CD4-positive, alpha-beta T cell (primary cell): ENCODE measurements at regions not wholly inside any gene's neighbourhood (a gene's known extent, or its start where the extent isn't known, plus 50 kb on each side); places are given as distances from the start of the nearest gene placed in this dataset.
"Not testable (repeated sequence)": the region's sequence is repeated elsewhere in the genome, so short reads cannot be mapped to it uniquely, and the experiment has no call there.

Source experiments
- ATAC-seq: fragments of 200-7000 bp; cut with Tn5 transposase; one replicate; pipeline ENCODE4 v1.10.0; 2022; ENCODE audit warnings: mild to moderate bottlenecking; ENCODE audit not compliant: poor library complexity
- CTCF ChIA-PET: fragments of 350-600 bp; sonication (Branson Sonifier 250); formaldehyde crosslinking; loops from one replicate; lab custom pipeline; 2021; ENCODE audit warnings: antibody characterized with exemption, inconsistent platforms; lab: Charles Lee
- POLR2A ChIA-PET: fragments of 350-600 bp; sonication (Branson Sonifier 250); formaldehyde crosslinking; loops from one replicate; lab custom pipeline; 2021; ENCODE audit warnings: antibody characterized with exemption, inconsistent platforms; lab: Charles Lee
- DNase-seq, 14 experiments: peaks; one replicate each; pipeline ENCODE4 v3.0.0-alpha.2; 2013 to 2020; ENCODE audit warnings: mixed read lengths in 2 of 14
- H3K27ac ChIP-seq, 2 donors: one replicate each; pipeline versions ENCODE4 v1.5.1 to v1.7.0; 2013; ENCODE audit warnings: low read length in 2 of 2, low read depth in 1 of 2, mild to moderate bottlenecking in 1 of 2
- H3K27me3 ChIP-seq, 2 experiments: 1 replicate in 1 of 2; 2 replicates in 1 of 2; pipeline versions ENCODE4 v1.6.1 to v1.7.0; 2013; ENCODE audit warnings: low read length in 2 of 2, control low read depth in 1 of 2, mild to moderate bottlenecking in 1 of 2, moderate library complexity in 1 of 2; ENCODE audit not compliant: insufficient read depth in 2 of 2, control insufficient read depth in 1 of 2
- H3K36me3 ChIP-seq: one replicate; pipeline ENCODE4 v1.6.1; 2013; ENCODE audit warnings: low read length, control low read depth; ENCODE audit not compliant: insufficient read depth
- H3K4me1 ChIP-seq: one replicate; pipeline ENCODE4 v1.6.1; 2013; ENCODE audit warnings: low read length, control low read depth; ENCODE audit not compliant: insufficient read depth
- H3K4me3 ChIP-seq: one replicate; pipeline ENCODE4 v1.5.1; 2013; ENCODE audit warnings: mild to moderate bottlenecking, low read length, moderate library complexity
- H3K9me3 ChIP-seq, 2 experiments: 1 replicate in 1 of 2; 2 replicates in 1 of 2; pipeline versions ENCODE4 v1.6.1 to v1.7.0; 2013; ENCODE audit warnings: low read length in 2 of 2, mild to moderate bottlenecking in 2 of 2, control low read depth in 1 of 2, moderate library complexity in 1 of 2; ENCODE audit not compliant: control insufficient read depth in 1 of 2, insufficient read depth in 1 of 2
- H3K27ac Mint-ChIP-seq: one replicate; pipeline ENCODE4 v1.8.0; 2020; ENCODE audit warnings: mixed read lengths
- H3K27me3 Mint-ChIP-seq: one replicate; pipeline ENCODE4 v1.8.0; 2021; ENCODE audit warnings: mixed read lengths
- H3K36me3 Mint-ChIP-seq: one replicate; pipeline ENCODE4 v1.8.0; 2021; ENCODE audit warnings: low read depth, mixed read lengths
- H3K4me1 Mint-ChIP-seq: one replicate; pipeline ENCODE4 v1.8.0; 2021; ENCODE audit warnings: low read depth, mixed read lengths
- H3K4me3 Mint-ChIP-seq: one replicate; pipeline ENCODE4 v1.8.0; 2020; ENCODE audit warnings: mild to moderate bottlenecking, mixed read lengths
- H3K9me3 Mint-ChIP-seq: one replicate; pipeline ENCODE4 v1.8.0; 2020; ENCODE audit warnings: mixed read lengths
- CTCF ChIP-seq: fragments of 200-600 bp; IDR thresholded peaks from one replicate; pipeline ENCODE4 v1.8.0; 2022; ENCODE audit warnings: antibody characterized with exemption, mild to moderate bottlenecking
- intact Hi-C, 2 experiments: fragments of 100-400 bp; cut with DNase I in 1 of 2; cut with micrococcal nuclease in 1 of 2; formaldehyde crosslinking; loops; one replicate each; pipeline versions ENCODE4 v1.15.1 to v1.9.0; 2023 to 2025; cut with DNase I, micrococcal nuclease

GRCh38 chr17:77049440-77049839, 91.3 kb upstream of the SEC14L1 start:
- Histone ChIP-seq H3K27me3 (peaks cover 0 to 4% of the 10 kb centered on the region in 2 experiments), H3K27ac (no peak overlapping the region), H3K4me3 (no peak overlapping the region), H3K4me1 (no peaks in the 10 kb centered on the region), H3K9me3 (no peaks in the 10 kb centered on the region), H3K36me3 (no peaks in the 10 kb centered on the region)
- no peak for ATAC-seq
- no peak for DNase-seq
- Mint-ChIP-seq H3K27me3 (no peaks in the 10 kb centered on the region), H3K4me3 (no peak overlapping the region), H3K4me1 (no peaks in the 10 kb centered on the region), H3K9me3 (no peaks in the 10 kb centered on the region), H3K27ac (no peak overlapping the region), H3K36me3 (no peaks in the 10 kb centered on the region)
- POLR2A ChIA-PET, result no interaction called here
- intact Hi-C loops, result no loop called here
- CTCF ChIA-PET, result interaction anchor here (2.4 kb wide), 1 partner anchor 182 kb away, joined by 8 read pairs; the partner anchor contains the start of gene MGAT5B
- TF ChIP-seq CTCF, result no peak

- POLR2A ChIA-PET, H3K27me3 Mint-ChIP-seq, H3K4me1 Mint-ChIP-seq, intact Hi-C loops, DNase-seq, H3K4me3 Mint-ChIP-seq, H3K27me3 ChIP-seq, H3K4me3 ChIP-seq, H3K27ac ChIP-seq, H3K9me3 Mint-ChIP-seq, H3K27ac Mint-ChIP-seq, ATAC-seq, H3K9me3 ChIP-seq, H3K36me3 Mint-ChIP-seq, H3K4me1 ChIP-seq, H3K36me3 ChIP-seq: not testable (repeated sequence)
- CTCF ChIA-PET, result interaction anchor here (2.4 kb wide), 1 partner anchor 183 kb away, joined by 8 read pairs; the partner anchor contains the start of gene MGAT5B
Measured at GRCh38 chr17:77050901-77051300, 89.9 kb upstream of the SEC14L1 start.

- Histone ChIP-seq H3K4me3 (no peak overlapping the region), H3K36me3 (no peaks in the 10 kb centered on the region), H3K4me1 (peaks cover 4% of the 10 kb centered on the region), H3K27me3 (peaks cover 3 to 4% of the 10 kb centered on the region in 2 experiments), H3K9me3 (no peaks in the 10 kb centered on the region), H3K27ac (no peak overlapping the region)
- no peak for DNase-seq
- POLR2A ChIA-PET, result no interaction called here
- Mint-ChIP-seq H3K36me3 (no peaks in the 10 kb centered on the region), H3K27me3 (peaks cover 15% of the 10 kb centered on the region), H3K4me3 (no peak overlapping the region), H3K27ac (no peak overlapping the region), H3K9me3 (no peaks in the 10 kb centered on the region), H3K4me1 (no peaks in the 10 kb centered on the region)
- intact Hi-C loops, result loop anchor here in 1 of 2 experiments (5.0 kb wide), 2 partner anchors 98 to 343 kb away; partner anchors contain the start of gene MXRA7
- no peak for ATAC-seq
- TF ChIP-seq CTCF, result no peak
- CTCF ChIA-PET, result interaction anchor here (1.0 kb wide), 1 partner anchor 187 kb away, joined by 4 read pairs; the partner anchor contains the start of gene MGAT5B
Measured at GRCh38 chr17:77054936-77055335, 85.8 kb upstream of the SEC14L1 start.

- intact Hi-C loops, result loop anchor here in 1 of 2 experiments (5.0 kb wide), 2 partner anchors 98 to 343 kb away; partner anchors contain the start of gene MXRA7
- POLR2A ChIA-PET, result interaction anchor here (1.3 kb wide), 1 partner anchor 187 kb away, joined by 18 read pairs; the partner anchor contains the start of gene MGAT5B
- ATAC-seq (no peak), DNase-seq (no peak)
- H3K4me1 ChIP-seq, result peaks cover 4% of the 10 kb centered on the region
- no peak overlapping the region for H3K27ac ChIP-seq
- Mint-ChIP-seq H3K27ac (no peak overlapping the region), H3K27me3 (peaks cover 15% of the 10 kb centered on the region), H3K4me3 (no peak overlapping the region), H3K36me3 (no peaks in the 10 kb centered on the region), H3K4me1 (no peaks in the 10 kb centered on the region), H3K9me3 (no peaks in the 10 kb centered on the region)
- peaks cover 3 to 4% of the 10 kb centered on the region in 2 experiments for H3K27me3 ChIP-seq
- no peak overlapping the region for H3K4me3 ChIP-seq
- no peaks in the 10 kb centered on the region for H3K36me3 ChIP-seq
- CTCF ChIA-PET, result interaction anchor here (1.0 to 2.7 kb wide), 2 partner anchors 187 kb away, joined by 4 to 54 read pairs; partner anchors contain the start of gene MGAT5B
- no peaks in the 10 kb centered on the region for H3K9me3 ChIP-seq
- no peak for TF ChIP-seq CTCF
Measured at GRCh38 chr17:77055453-77055852, 85.3 kb upstream of the SEC14L1 start.
